K562 (cell line): ENCODE measurements at regions not wholly inside any gene's neighbourhood (a gene's known extent, or its start where the extent isn't known, plus 50 kb on each side); places are given as distances from the start of the nearest gene placed in this dataset.

Experiments
- ATAC-seq: fragments of 200-7000 bp; cut with Tn5 transposase; 3 replicates; pipeline ENCODE4 v1.9.1; 2020; ENCODE audit warnings: moderate library complexity
- BruUV-seq: library from RNA; stranded (reverse); fragments of 400-500 nt; replicated peaks from 2 replicates; lab custom pipeline; 2021; lab: Mats Ljungman, UMichigan
- CTCF ChIA-PET: fragments of 300-600 bp; formaldehyde crosslinking; extraction: SDS; loops from one replicate; lab custom pipeline; 2021; ENCODE audit warnings: low intra/inter-chr PET ratio; lab: Yijun Ruan, JAX
- POLR2A ChIA-PET: fragments of 300-600, 350-650 bp; sonication (Branson Sonifier 250); formaldehyde crosslinking; extraction: SDS; loops from one replicate; lab custom pipeline; 2021; ENCODE audit warnings: antibody characterized with exemption, inconsistent platforms; lab: Yijun Ruan, JAX
- DNase-seq, 4 experiments: peaks; one replicate each; pipeline versions ENCODE4 v3.0.0 to v3.0.0-alpha.2; 2011 to 2018; ENCODE audit warnings: low spot score in 3 of 4, mixed read lengths in 3 of 4; ENCODE audit errors: extremely low read depth in 1 of 4
- FAIRE-seq: peaks from 2 replicates; lab custom pipeline; 2011; peaks lifted over from hg19 to GRCh38; lab: Jason Lieb, UNC
- H2AFZ ChIP-seq: 2 replicates; pipeline ENCODE4 v1.6.0; 2011; ENCODE audit warnings: low read depth, low read length, control low read depth, inconsistent platforms
- H3K27ac ChIP-seq: fragments of 200-600 bp; 3 replicates; pipeline ENCODE4 v1.8.0; 2011; ENCODE audit warnings: low read depth, mild to moderate bottlenecking, control low read depth, inconsistent platforms, low read length, moderate library complexity, mixed read lengths; ENCODE audit errors: extremely low read depth
- H3K27me3 ChIP-seq, 2 experiments: fragments of 300-600 bp in 1 of 2; 2 replicates in 1 of 2; 3 replicates in 1 of 2; pipeline versions ENCODE4 v1.6.0 to v1.8.0; 2011; ENCODE audit warnings: inconsistent platforms in 2 of 2, low read length in 2 of 2, mild to moderate bottlenecking in 1 of 2, mixed read lengths in 1 of 2, moderate library complexity in 1 of 2; ENCODE audit not compliant: control insufficient read depth in 2 of 2, insufficient read depth in 2 of 2
- H3K36me3 ChIP-seq: fragments of 300-600 bp; 3 replicates; pipeline ENCODE4 v1.8.0; 2011; ENCODE audit warnings: mild to moderate bottlenecking, low read length, inconsistent platforms; ENCODE audit not compliant: control insufficient read depth, insufficient read depth
- H3K4me1 ChIP-seq, 2 experiments: fragments of 200-600 bp in 1 of 2; replicated peaks in 1 of 2; 2 replicates in 1 of 2; 3 replicates in 1 of 2; pipeline versions ENCODE4 v1.5.1 to v1.8.0; 2011; ENCODE audit warnings: inconsistent platforms in 2 of 2, low read length in 2 of 2, mild to moderate bottlenecking in 1 of 2, mixed read lengths in 1 of 2, moderate library complexity in 1 of 2; ENCODE audit not compliant: control insufficient read depth in 2 of 2, insufficient read depth in 2 of 2
- H3K4me2 ChIP-seq: 2 replicates; pipeline ENCODE4 v1.6.1; 2011; ENCODE audit warnings: low read length, control low read depth, inconsistent platforms, mixed read lengths; ENCODE audit not compliant: insufficient read depth
- H3K4me3 ChIP-seq: fragments of 200-600 bp; sonication (generic), shearing (Covaris generic); 2 replicates; pipeline ENCODE4 v1.5.1; 2016; ENCODE audit warnings: control low read depth, inconsistent platforms
- H3K79me2 ChIP-seq: fragments of 200-600 bp; 3 replicates; pipeline ENCODE4 v1.8.0; 2011; ENCODE audit warnings: low read length, inconsistent platforms; ENCODE audit not compliant: control insufficient read depth, insufficient read depth
- H3K9ac ChIP-seq, 2 experiments: 2 replicates each; pipeline versions ENCODE4 v1.6.0 to v1.6.1; 2011; ENCODE audit warnings: low read depth in 2 of 2, low read length in 2 of 2, control low read depth in 1 of 2, inconsistent platforms in 1 of 2, mild to moderate bottlenecking in 1 of 2, mixed read lengths in 1 of 2; ENCODE audit not compliant: insufficient read depth in 1 of 2
- H3K9me1 ChIP-seq: one replicate; pipeline ENCODE4 v1.6.0; 2011; ENCODE audit warnings: inconsistent platforms, mild to moderate bottlenecking, low read length, moderate library complexity; ENCODE audit not compliant: control insufficient read depth, insufficient read depth
- H3K9me3 ChIP-seq: replicated peaks from 2 replicates; pipeline ENCODE4 v1.5.1; 2011; ENCODE audit warnings: low read depth, low read length, inconsistent platforms; ENCODE audit not compliant: control insufficient read depth, insufficient read depth
- H4K20me1 ChIP-seq: replicated peaks from 2 replicates; pipeline ENCODE4 v1.6.1; 2011; ENCODE audit warnings: low read length, inconsistent platforms, mixed read lengths; ENCODE audit not compliant: control insufficient read depth, insufficient read depth
- BRD9 ChIP-seq: fragments of 450-650 bp; IDR thresholded peaks from 2 replicates; pipeline ENCODE4 v1.6.1; 2018; ENCODE audit warnings: low read depth; ENCODE audit not compliant: partially characterized antibody
- CCAR2 ChIP-seq: fragments of 200-400 bp; formaldehyde crosslinking; IDR thresholded peaks from 2 replicates; pipeline ENCODE4 v1.6.1; 2017; ENCODE audit warnings: mild to moderate bottlenecking, low read depth, low read length
- DPF2 ChIP-seq: fragments of 450-650 bp; IDR thresholded peaks from 2 replicates; pipeline ENCODE4 v1.6.1; 2016
- EHMT2 ChIP-seq: fragments of 450-650 bp; IDR thresholded peaks from 2 replicates; pipeline ENCODE4 v1.6.1; 2018; ENCODE audit warnings: antibody characterized with exemption
- EZH2 ChIP-seq: IDR thresholded peaks from 2 replicates; pipeline ENCODE4 v1.6.1; 2012; ENCODE audit warnings: low read depth, mild to moderate bottlenecking, inconsistent platforms, low read length, borderline replicate concordance
- HNRNPH1 ChIP-seq: fragments of 200-400 bp; formaldehyde crosslinking; optimal IDR thresholded peaks from 2 replicates; pipeline ENCODE3; 2017; ENCODE audit warnings: low read depth, mild to moderate bottlenecking, low read length, moderate library complexity
- KDM1A ChIP-seq, 2 experiments: fragments of 450-650 bp; IDR thresholded peaks; 2 replicates each; pipeline ENCODE4 v1.6.1; 2016; ENCODE audit warnings: mild to moderate bottlenecking in 2 of 2
- MTA2 ChIP-seq: fragments of 450-650 bp; IDR thresholded peaks from 2 replicates; pipeline ENCODE4 v1.6.1; 2016; ENCODE audit warnings: low read depth
- MXI1 ChIP-seq: IDR thresholded peaks from 2 replicates; pipeline ENCODE4 v1.6.1; 2011; ENCODE audit warnings: low read depth, mild to moderate bottlenecking, improper control_type of control experiment, low read length
- NFATC3 ChIP-seq: fragments of 450-650 bp; IDR thresholded peaks from 2 replicates; pipeline ENCODE4 v1.6.1; 2017; ENCODE audit warnings: mild to moderate bottlenecking
- PML ChIP-seq: IDR thresholded peaks from 2 replicates; pipeline ENCODE4 v1.6.1; 2012; ENCODE audit warnings: low read length, inconsistent platforms
- PTRF ChIP-seq: fragments of 450-650 bp; IDR thresholded peaks from 2 replicates; pipeline ENCODE4 v1.6.1; 2016; ENCODE audit warnings: mild to moderate bottlenecking, missing genetic modification characterization, missing compliant biosample characterization
- SMARCC2 ChIP-seq: fragments of 450-650 bp; IDR thresholded peaks from 2 replicates; pipeline ENCODE4 v1.6.1; 2017; ENCODE audit warnings: antibody characterized with exemption, moderate library complexity, mild to moderate bottlenecking, low read depth
- SOX6 ChIP-seq: fragments of 450-650 bp; IDR thresholded peaks from 2 replicates; pipeline ENCODE4 v1.6.1; 2014; ENCODE audit warnings: mild to moderate bottlenecking
- TAF1 ChIP-seq: IDR thresholded peaks from 2 replicates; pipeline ENCODE4 v1.6.1; 2011; ENCODE audit warnings: mild to moderate bottlenecking, low read length, moderate library complexity; ENCODE audit not compliant: insufficient read depth, control insufficient read depth, severe bottlenecking; ENCODE audit errors: extremely low read depth
- TEAD2 ChIP-seq: fragments of 450-650 bp; IDR thresholded peaks from 2 replicates; pipeline ENCODE4 v1.6.1; 2016; ENCODE audit warnings: missing genetic modification characterization, control low read depth, missing compliant biosample characterization
- THRAP3 ChIP-seq: fragments of 450-650 bp; IDR thresholded peaks from 2 replicates; pipeline ENCODE4 v1.6.1; 2016; ENCODE audit warnings: mild to moderate bottlenecking, inconsistent platforms, borderline replicate concordance
- ZNF23 ChIP-seq: fragments of 250-450 bp; sonication (Bioruptor Pico); IDR thresholded peaks from 2 replicates; pipeline ENCODE4 v1.4.0; 2020; ENCODE audit warnings: mild to moderate bottlenecking
- in situ Hi-C: fragments of 300-500 bp; cut with MboI; formaldehyde crosslinking; loops from 4 replicates; pipeline ENCODE4 v1.15.0; 2018; ENCODE audit warnings: inconsistent platforms, mixed read lengths
- intact Hi-C: fragments of 100-400 bp; cut with micrococcal nuclease; formaldehyde crosslinking; loops from 2 replicates; pipeline ENCODE4 v1.14.2; 2022

GRCh38 chr2:45332094-45332493, 279.0 kb downstream of the SRBD1 start:
- H3K79me2 ChIP-seq: no peaks in the 10 kb centered on the region
- no peak overlapping the region for H2AFZ ChIP-seq
- no peak for DNase-seq
- no peak for TF ChIP-seq SMARCC2
- TF ChIP-seq DPF2: no peak
- no peak for TF ChIP-seq TAF1
- no peak for TF ChIP-seq KDM1A (IDR thresholded peaks at IDR 0.05)
- TF ChIP-seq PTRF (tag): no peak
- no peak for TF ChIP-seq MTA2
- no peak for TF ChIP-seq EHMT2
- no peak for TF ChIP-seq CCAR2
- no peak for TF ChIP-seq TEAD2 (tag)
- no peak for TF ChIP-seq THRAP3
- no peak for TF ChIP-seq MXI1
- TF ChIP-seq PML: no peak
- TF ChIP-seq NFATC3: no peak
- TF ChIP-seq SOX6: no peak
- TF ChIP-seq ZNF23 (CRISPR knock-in tag): no peak
- TF ChIP-seq HNRNPH1: no peak
- no peak for TF ChIP-seq EZH2
- TF ChIP-seq BRD9: no peak
- H3K4me2 ChIP-seq: no peak overlapping the region
- H3K9me3 ChIP-seq: no peaks in the 10 kb centered on the region
- CTCF ChIA-PET: no interaction called here
- intact Hi-C loops (loop anchor here (10.0 kb wide), 1 partner anchor 163 kb away; no protein-coding TSS in a partner anchor), in situ Hi-C loops (no loop called here)
- POLR2A ChIA-PET: interaction anchor here (0.8 to 1.5 kb wide), 2 partner anchors 14 to 75 kb away, joined by 3 to 5 read pairs; no protein-coding TSS in a partner anchor
- no peak overlapping the region for H3K9ac ChIP-seq
- H3K27ac ChIP-seq: no peak overlapping the region
- no peak overlapping the region for H3K4me3 ChIP-seq
- H3K9me1 ChIP-seq: no peaks in the 10 kb centered on the region
- H4K20me1 ChIP-seq: no peaks in the 10 kb centered on the region
- no TSS peak for BruUV-seq
- H3K27me3 ChIP-seq: peaks cover 26 to 77% of the 10 kb centered on the region in 2 experiments
- no peak for ATAC-seq
- H3K36me3 ChIP-seq: no peaks in the 10 kb centered on the region
- FAIRE-seq: no peak
- no peaks in the 10 kb centered on the region for H3K4me1 ChIP-seq
